RWPE1 (cell line): ENCODE measurements at regions not wholly inside any gene's neighbourhood (a gene's known extent, or its start where the extent isn't known, plus 50 kb on each side); places are given as distances from the start of the nearest gene placed in this dataset.

Source experiments
- CTCF ChIA-PET: fragments of 350-600 bp; sonication (Branson Sonifier 250); formaldehyde crosslinking; extraction: SDS; loops from one replicate; lab custom pipeline; 2021; lab: Yijun Ruan, JAX
- POLR2A ChIA-PET: fragments of 400-600 bp; formaldehyde crosslinking; extraction: SDS; loops from one replicate; lab custom pipeline; 2020; ENCODE audit warnings: antibody characterized with exemption; ENCODE audit not compliant: low non-redundant PET; lab: Yijun Ruan, JAX
- DNase-seq: peaks from one replicate; pipeline ENCODE4 v3.0.0; 2012; ENCODE audit warnings: low spot score
- H3K27ac ChIP-seq: fragments of 450-650 bp; 2 replicates; pipeline ENCODE4 v1.5.1; 2017
- CTCF ChIP-seq: fragments of 450-650 bp; conservative IDR thresholded peaks from 2 replicates; pipeline ENCODE4 v1.5.1; 2017; ENCODE audit warnings: low read depth, mild to moderate bottlenecking

- CTCF ChIA-PET, result no interaction called here
- no peak overlapping the region for H3K27ac ChIP-seq
- TF ChIP-seq CTCF, result no peak
- POLR2A ChIA-PET, result no interaction called here
- no peak for DNase-seq
These were observed 437.3 kb downstream of the METTL15 start for GRCh38 chr11:28545536-28545935.

DNA sequence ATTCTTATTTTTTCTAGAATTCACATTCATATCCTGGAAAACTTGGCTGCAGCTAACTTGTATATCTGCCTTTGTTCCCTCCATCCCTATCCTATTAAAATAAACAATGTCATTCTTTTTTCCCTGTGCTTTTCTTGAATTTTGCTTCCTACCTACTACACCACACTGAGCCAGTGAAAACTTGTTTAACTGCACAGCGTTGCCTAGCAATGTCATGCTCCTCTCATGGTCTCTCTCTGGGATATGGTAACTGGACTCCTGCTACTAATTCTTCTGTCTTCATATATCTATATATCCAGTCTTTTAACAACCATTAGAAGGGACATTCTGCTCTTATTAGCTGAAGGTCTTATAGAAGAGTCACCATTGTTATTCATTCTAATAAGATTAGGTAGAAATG lies 434.4 kb downstream of the METTL15 start:
- CTCF ChIA-PET, result interaction anchor here (0.7 kb wide), 1 partner anchor 417 kb away, joined by 4 read pairs; no protein-coding TSS in a partner anchor
- no peak for DNase-seq
- no peak overlapping the region for H3K27ac ChIP-seq
- POLR2A ChIA-PET, result no interaction called here
- no peak for TF ChIP-seq CTCF

DNA sequence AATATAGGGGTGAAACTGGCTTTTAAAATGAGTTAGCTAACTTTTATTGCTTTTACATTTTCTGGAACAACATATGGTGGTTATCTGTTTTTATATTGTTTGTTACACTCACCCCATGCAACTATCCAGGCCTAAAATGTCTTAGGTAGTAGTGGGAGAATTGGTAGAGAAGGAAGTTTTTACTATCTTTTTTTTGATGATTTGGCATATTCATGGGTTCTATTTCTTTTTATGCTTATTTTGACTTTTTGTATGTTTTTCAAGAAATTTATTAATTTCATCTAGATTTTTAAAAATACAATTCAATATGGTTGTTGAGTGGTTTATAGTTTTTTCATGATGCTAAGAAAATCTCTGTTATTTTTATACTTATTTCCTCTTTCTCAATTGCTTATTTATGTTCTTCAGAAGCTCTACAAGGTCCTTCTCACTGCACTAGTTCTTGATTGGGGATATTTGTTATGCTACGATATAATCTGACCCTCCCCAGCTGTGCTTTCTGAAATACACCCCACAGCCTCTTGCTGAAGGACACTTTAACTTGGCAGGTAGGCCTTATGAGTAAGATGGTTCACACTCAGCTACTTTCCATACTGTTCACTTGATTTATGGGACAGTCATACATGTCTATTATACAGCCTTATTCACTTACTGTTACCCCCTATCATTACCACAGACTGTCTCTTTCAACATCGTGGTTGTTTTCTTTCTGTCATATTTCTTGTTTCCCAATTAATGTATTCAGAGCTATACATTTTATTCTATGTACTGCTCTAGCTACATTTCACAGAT lies 431.2 kb downstream of the METTL15 start:
- CTCF ChIA-PET, result interaction anchor here (1.5 kb wide), 1 partner anchor 10 kb away, joined by 7 read pairs; no protein-coding TSS in a partner anchor
- no peak for DNase-seq
- H3K27ac ChIP-seq, result no peak overlapping the region
- POLR2A ChIA-PET, result no interaction called here
- no peak for TF ChIP-seq CTCF

GRCh38 chr11:28537822-28538221 lies 429.6 kb downstream of the METTL15 start:
- no peak for DNase-seq
- ChIA-PET POLR2A (no interaction called here), CTCF (no interaction called here)
- TF ChIP-seq CTCF, result no peak
- H3K27ac ChIP-seq, result no peak overlapping the region

DNA sequence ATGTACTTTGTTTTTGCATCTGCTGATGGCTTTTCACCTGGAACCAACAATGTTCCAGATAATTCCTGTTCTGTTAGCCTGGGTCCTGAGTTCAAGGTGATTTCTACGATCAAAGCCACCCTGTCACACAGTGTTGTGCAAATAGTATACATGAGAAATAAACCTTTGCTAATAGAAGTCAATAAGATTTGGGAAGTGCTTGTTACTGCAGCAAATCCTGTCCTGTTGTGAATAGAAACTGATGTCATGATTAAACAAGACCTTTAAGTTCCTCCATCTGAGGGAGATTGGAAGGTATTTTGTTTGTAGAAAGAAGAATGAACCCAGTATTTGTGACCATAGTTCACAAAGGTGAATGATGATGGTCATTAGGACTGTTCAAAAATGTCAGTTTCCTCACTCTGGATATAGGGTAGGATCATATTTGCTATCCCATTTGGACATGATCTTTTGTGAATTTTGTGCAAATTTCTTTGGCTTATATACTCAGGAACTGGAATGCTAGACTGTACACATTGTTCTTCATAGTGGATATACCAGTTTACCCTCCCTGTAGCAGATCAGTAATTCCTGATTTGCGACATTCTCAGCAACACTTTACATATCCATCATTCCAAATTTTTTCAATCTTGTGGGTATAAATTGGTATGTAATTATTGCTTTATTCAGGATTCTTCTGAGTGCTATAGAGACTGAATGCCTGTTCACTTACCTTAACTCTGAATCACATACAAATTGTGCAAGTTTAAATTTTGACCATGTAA lies 428.5 kb downstream of the METTL15 start:
- no peak for TF ChIP-seq CTCF
- CTCF ChIA-PET, result no interaction called here
- H3K27ac ChIP-seq, result no peak overlapping the region

GRCh38 chr11:28535677-28536076 lies 427.5 kb downstream of the METTL15 start:
- no peak overlapping the region for H3K27ac ChIP-seq
- CTCF ChIA-PET, result no interaction called here
- DNase-seq, result peak; percentile 20
- TF ChIP-seq CTCF, result no peak
- POLR2A ChIA-PET, result no interaction called here

More for the DNA sequence above, 428.5 kb downstream of the METTL15 start:
- no peak for DNase-seq
- POLR2A ChIA-PET, result no interaction called here
